ENCODE measurements at regions not wholly inside any gene's neighbourhood (a gene's known extent, or its start where the extent isn't known, plus 50 kb on each side); places are given as distances from the start of the nearest gene placed in this dataset.

DNA sequence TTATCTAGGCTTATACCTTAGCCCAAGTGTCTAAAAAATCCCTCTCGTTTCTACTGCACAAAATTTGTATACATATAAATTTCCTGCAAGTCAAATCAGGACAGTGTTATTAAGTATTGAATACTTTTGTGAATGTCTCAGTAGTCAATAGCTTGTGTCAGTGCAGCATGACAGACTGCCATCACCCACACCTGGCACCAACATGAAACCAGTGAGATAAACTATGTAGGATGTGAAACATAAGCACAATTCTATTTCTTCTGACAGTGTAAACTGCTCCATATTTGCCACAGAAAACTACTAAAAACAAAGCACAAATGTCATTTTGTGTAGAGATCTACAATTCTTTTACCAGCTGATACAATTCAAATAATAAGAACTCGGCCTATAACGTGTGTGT lies 542.1 kb upstream of the LUZP2 start:
- no peak for DNase-seq (ENCODE audit: low spot score)

- DNase-seq (ENCODE audit: low spot score), result no peak
Observed at GRCh38 chr11:23956586-23956985, 540.3 kb upstream of the LUZP2 start.

DNA sequence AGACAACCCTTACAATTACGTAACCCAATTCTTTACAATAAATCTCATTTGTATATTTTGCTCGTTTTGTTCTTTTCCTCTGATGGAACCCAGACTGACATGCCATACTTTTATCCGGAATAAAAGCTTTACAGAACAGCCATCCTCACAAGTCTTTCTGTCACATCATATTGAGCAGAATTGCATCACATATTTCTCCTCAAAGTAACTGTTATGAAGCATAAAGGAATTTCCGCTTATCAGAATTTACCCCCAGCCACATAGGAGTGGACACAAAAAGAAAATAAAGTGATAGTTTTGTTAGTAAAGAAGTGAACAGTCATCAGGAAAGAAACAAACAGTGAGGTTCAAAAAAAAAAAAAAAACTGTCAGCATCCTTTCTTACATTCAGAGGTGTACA lies 539.5 kb upstream of the LUZP2 start:
- no peak for DNase-seq (ENCODE audit: low spot score)

DNA sequence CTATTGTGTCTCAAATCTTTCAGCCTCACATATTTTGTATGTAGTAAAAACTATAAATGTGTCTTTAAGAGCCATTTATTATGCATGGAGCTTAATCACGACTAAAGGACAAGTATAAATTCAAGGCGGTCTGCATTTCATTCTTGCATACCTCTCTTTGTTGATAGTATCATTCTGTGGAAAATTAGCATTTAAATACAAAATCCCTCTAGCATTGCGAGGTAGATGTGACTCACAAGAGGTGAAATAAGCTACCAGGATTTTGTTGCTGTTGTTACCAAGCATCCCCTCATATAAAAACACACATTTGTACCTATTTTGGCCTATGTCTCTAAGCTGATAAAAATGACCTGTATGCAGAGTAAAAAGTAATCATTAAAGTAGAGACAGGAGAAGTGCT lies 537.4 kb upstream of the LUZP2 start:
- no peak for DNase-seq (ENCODE audit: low spot score)

GRCh38 chr11:23961503-23962338 lies 535.1 kb upstream of the LUZP2 start:
- no peak for DNase-seq (ENCODE audit: low spot score)

DNA sequence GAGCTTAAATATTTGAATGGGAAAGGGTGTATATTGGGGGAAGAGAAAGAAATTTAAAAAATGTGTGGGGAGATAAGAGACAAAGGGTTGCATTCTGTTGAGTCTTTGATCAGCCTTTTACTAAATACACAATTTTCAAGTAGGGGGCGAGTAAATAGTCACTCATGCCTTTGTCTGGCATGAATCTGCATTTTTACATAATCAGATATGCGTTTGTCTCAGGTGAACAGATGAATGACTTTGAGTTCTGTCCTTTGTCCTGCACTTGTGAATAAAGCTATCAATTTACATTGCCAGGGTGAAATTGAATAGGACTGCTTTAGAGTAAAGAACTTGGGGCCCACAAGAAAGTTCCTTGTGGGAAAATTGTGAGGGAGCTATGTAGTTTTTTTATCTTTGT lies 523.6 kb upstream of the LUZP2 start:
- no peak for DNase-seq (ENCODE audit: low spot score)

DNA sequence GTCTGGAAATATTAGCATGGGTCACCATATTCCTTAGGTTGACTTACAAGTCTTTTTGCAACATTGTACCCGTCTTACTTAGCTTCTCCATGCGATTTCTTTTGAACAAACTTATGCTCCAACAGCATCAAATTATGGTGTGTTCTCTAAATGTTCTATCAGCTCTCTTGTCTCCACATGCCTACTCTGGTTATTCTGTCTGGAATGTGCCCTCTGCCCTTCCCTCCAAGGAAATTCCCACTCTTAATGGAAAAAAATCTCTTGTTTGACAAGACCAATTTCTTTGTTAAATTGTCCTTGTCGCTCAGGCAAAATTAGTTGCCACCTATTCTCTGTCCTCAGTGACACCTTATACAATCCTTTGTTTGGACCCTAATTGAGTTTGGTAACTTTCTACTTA lies 522.8 kb upstream of the LUZP2 start:
- DNase-seq (ENCODE audit: low spot score), result no peak

- no peak for DNase-seq (ENCODE audit: low spot score)
Observed at GRCh38 chr11:23974601-23975000, 522.3 kb upstream of the LUZP2 start.

GRCh38 chr11:23976426-23976825 lies 520.4 kb upstream of the LUZP2 start:
- no peak for DNase-seq (ENCODE audit: low spot score)

GRCh38 chr11:23976841-23977271 lies 520.0 kb upstream of the LUZP2 start:
- no peak for DNase-seq (ENCODE audit: low spot score)

GRCh38 chr11:23988381-23989006 lies 508.4 kb upstream of the LUZP2 start:
- DNase-seq (ENCODE audit: low spot score), result no peak

- no peak for DNase-seq (ENCODE audit: low spot score)
Observed at GRCh38 chr11:23990346-23991164, 506.3 kb upstream of the LUZP2 start.

DNA sequence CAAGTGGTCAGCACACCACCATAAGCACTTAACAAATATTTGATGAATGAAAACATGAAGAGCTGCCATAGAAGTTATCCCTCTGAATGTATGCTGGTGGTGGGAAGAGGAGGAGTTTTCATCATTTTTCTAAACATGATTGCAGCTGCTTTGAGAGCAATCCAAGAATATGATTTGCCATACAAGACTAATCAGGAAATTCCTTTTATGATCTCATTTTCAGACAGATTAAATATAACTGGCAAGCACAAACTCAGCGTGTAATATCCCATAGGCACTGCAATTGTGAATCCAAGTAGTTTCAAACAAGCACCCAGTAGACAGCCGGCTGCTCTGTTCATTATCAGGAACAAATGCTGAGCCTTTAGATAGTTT lies 505.7 kb upstream of the LUZP2 start:
- no peak for DNase-seq (ENCODE audit: low spot score)

DNA sequence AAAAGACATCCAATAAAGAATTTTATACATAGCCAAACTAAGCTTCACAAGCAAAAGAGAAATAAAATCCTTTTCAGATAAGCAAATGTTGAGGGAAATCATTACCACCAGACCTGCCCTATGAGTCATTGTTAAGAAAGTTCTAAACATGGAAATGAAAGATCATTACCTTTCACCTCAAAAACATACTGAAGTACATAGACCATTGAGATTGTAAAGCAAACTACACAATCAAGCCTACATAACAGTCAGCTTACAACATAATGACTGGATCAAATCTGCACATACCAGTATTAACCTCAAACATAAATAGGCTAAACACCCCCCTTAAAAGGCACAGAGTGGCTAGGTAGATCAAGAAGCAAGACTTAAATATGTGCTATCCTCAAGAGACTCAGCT lies 501.0 kb upstream of the LUZP2 start:
- no peak for DNase-seq (ENCODE audit: low spot score)

GRCh38 chr11:23997356-23997755 lies 499.5 kb upstream of the LUZP2 start:
- no peak for DNase-seq (ENCODE audit: low spot score)

GRCh38 chr11:24005202-24005876 lies 491.5 kb upstream of the LUZP2 start:
- DNase-seq (ENCODE audit: low spot score), result no peak

DNA sequence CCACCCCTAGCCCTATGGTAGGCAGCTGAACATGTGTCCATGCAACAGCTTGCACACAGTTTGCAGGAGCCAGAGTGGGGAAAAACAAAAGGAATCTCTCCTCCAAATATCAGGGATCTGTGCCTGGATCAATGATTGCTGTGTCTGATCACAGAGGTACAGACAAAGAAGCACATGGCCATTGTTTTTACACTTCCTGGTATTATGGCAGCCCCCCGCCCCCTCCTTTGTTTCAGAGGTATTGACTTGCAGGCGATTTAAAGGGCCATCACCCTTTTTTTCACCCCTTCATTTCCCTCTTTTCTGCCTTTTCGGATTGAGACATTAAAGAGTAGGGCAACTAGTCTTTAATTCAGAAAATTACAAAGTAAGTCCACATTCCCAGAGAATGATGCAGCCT lies 453.0 kb upstream of the LUZP2 start:
- no peak for DNase-seq (ENCODE audit: low spot score)

DNA sequence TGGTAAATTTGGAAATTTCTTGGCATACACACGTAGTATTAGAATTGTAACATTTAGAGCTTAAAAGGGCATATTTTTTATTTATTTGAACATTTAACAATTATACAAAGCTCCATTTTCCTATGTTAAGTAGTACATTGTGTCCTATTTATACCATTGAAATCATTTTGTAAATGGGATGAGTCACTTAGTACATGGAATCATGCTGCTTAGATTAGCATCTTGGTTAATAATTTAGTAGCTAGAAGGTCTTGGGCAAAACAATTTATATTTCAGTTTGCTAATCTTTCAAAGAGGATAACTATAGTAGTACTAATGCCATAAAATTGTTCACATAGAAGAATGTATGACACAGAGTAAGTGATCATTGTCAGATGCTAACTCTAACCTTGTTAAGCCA lies 450.1 kb upstream of the LUZP2 start:
- no peak for DNase-seq (ENCODE audit: low spot score)

DNA sequence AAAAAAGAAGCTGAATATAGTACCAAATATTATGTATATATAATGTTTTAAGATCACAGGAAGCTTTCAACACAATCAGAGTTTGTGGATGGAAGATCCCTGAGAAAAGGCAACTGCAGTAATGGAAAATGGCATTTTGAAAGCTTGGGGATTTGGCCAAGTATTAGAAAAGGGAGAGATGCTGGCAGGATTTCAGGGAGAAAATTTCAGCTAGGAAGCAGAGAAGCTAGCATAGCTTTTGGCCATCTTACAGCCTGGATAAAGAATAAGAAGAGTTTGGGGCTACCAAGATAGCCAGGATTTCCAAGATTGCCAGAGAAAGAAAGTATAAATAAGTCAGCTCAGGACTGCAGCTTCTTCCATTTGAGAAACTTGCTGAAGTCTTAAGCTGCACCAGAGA lies 440.8 kb upstream of the LUZP2 start:
- DNase-seq (ENCODE audit: low spot score), result no peak

GRCh38 chr11:24060125-24060524 lies 436.7 kb upstream of the LUZP2 start:
- DNase-seq (ENCODE audit: low spot score), result no peak

DNA sequence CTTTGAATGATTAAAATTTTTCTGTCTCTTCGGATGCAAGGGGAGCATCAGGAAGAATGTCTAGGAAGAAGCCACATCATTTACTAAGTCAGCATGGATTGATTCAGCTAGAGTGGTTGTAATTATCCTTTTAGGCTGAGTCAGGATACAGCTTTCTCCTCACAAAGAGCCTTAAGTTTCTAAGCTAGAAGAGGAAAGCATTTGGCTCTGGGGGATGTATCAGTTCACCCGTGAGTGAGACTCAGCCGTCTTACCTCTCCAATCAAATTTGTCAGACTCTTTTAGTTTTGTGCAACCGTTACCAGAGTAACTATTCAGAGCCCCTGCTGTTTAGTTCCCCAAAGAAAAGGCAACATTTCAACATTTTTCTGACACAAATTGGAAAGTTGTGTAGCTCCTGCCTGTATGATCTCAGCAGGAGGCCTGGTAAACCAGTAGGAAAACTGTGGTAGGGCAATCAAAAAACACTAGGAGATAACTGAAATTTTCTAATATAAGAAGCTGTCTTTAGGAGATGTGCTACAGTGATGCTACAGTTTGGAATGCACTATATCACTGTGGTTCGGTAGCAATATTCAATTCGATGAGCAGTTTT lies 432.4 kb upstream of the LUZP2 start:
- no peak for DNase-seq (ENCODE audit: low spot score)

DNA sequence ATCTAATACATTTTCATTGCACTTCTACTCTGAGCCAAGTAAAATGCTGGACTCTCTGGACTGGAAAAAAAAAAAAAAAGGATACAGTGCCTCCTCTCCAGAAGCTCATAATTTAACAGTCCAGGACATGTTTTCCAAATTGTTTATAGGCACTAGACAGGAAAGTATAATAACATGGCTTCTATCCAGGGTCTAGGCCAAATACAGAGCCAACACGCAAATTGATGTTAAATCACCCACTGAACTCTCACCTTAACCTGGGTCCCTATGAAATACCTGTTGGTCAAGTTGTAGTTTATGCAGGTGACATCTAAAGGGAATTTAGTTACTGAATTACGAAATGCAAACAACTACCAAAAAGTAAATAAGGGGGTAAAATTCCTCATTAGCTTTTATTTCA lies 428.7 kb upstream of the LUZP2 start:
- no peak for DNase-seq (ENCODE audit: low spot score)
